MG63 (cell line): ENCODE measurements at regions not wholly inside any gene's neighbourhood (a gene's known extent, or its start where the extent isn't known, plus 50 kb on each side); places are given as distances from the start of the nearest gene placed in this dataset.
A peak's percentile ranks its signal among the peaks of the same experiment; 100 is the strongest.

Experiments used
- DNase-seq: peaks from one replicate; pipeline ENCODE4 v3.0.0-alpha.2; 2020
- H3K27me3 ChIP-seq: fragments of 250-450 bp; sonication (Bioruptor Pico); 2 replicates; pipeline ENCODE4 v1.5.1; 2020; ENCODE audit warnings: mild to moderate bottlenecking, moderate library complexity
- H3K36me3 ChIP-seq: fragments of 250-450 bp; sonication (Bioruptor Pico); 2 replicates; pipeline ENCODE4 v1.5.1; 2020; ENCODE audit warnings: mild to moderate bottlenecking, moderate library complexity
- H3K4me3 ChIP-seq: fragments of 250-450 bp; sonication (Bioruptor Pico); 2 replicates; pipeline ENCODE4 v1.5.1; 2020; ENCODE audit warnings: mild to moderate bottlenecking, moderate library complexity
- H3K9me3 ChIP-seq: fragments of 250-450 bp; sonication (Bioruptor Pico); 2 replicates; pipeline ENCODE4 v1.5.1; 2020; ENCODE audit warnings: mild to moderate bottlenecking, moderate library complexity

GRCh38 chr13:32932376-32932775, 83.8 kb upstream of the KL start:
- no peak for DNase-seq
- H3K4me3 ChIP-seq, result no peak overlapping the region

GRCh38 chr13:32936716-32937115, 79.5 kb upstream of the KL start:
- Histone ChIP-seq H3K36me3 (no peaks in the 10 kb centered on the region), H3K27me3 (no peaks in the 10 kb centered on the region), H3K4me3 (no peak overlapping the region), H3K9me3 (0 out of 2 replicates have a peak, but pooled peaks cover under 1% of the 10 kb centered on the region)
- no peak for DNase-seq

More at GRCh38 chr13:32932376-32932775, 83.8 kb upstream of the KL start:
- Histone ChIP-seq H3K27me3 (no peaks in the 10 kb centered on the region), H3K36me3 (no peaks in the 10 kb centered on the region), H3K9me3 (0 out of 2 replicates have a peak, but pooled peaks cover 6% of the 10 kb centered on the region)

GRCh38 chr13:32938314-32938713, 77.9 kb upstream of the KL start:
- H3K4me3 ChIP-seq, result no peak overlapping the region
- no peak for DNase-seq
- no peaks in the 10 kb centered on the region for H3K27me3 ChIP-seq
- H3K36me3 ChIP-seq, result no peaks in the 10 kb centered on the region
- no peaks in the 10 kb centered on the region for H3K9me3 ChIP-seq

- no peaks in the 10 kb centered on the region for H3K9me3 ChIP-seq
- H3K36me3 ChIP-seq, result no peaks in the 10 kb centered on the region
These were observed 77.3 kb upstream of the KL start for GRCh38 chr13:32938907-32939306.

GRCh38 chr13:32940601-32941000, 75.6 kb upstream of the KL start:
- no peaks in the 10 kb centered on the region for H3K36me3 ChIP-seq
- no peaks in the 10 kb centered on the region for H3K27me3 ChIP-seq
- no peak overlapping the region for H3K4me3 ChIP-seq
- no peaks in the 10 kb centered on the region for H3K9me3 ChIP-seq
- DNase-seq, result peak; percentile 18

More at GRCh38 chr13:32938907-32939306, 77.3 kb upstream of the KL start:
- Histone ChIP-seq H3K27me3 (no peaks in the 10 kb centered on the region), H3K4me3 (no peak overlapping the region)
- DNase-seq, result peak; percentile 25

- H3K36me3 ChIP-seq, result no peaks in the 10 kb centered on the region
- no peak overlapping the region for H3K4me3 ChIP-seq
- H3K9me3 ChIP-seq, result no peaks in the 10 kb centered on the region
- H3K27me3 ChIP-seq, result no peaks in the 10 kb centered on the region
- no peak for DNase-seq
These were observed 74.9 kb upstream of the KL start for GRCh38 chr13:32941368-32941767.

- no peaks in the 10 kb centered on the region for H3K36me3 ChIP-seq
- H3K27me3 ChIP-seq, result no peaks in the 10 kb centered on the region
- no peak overlapping the region for H3K4me3 ChIP-seq
- no peaks in the 10 kb centered on the region for H3K9me3 ChIP-seq
- no peak for DNase-seq
These were observed 69.7 kb upstream of the KL start for GRCh38 chr13:32946558-32946957.

GRCh38 chr13:32947411-32948276, 68.6 kb upstream of the KL start:
- no peak for DNase-seq
- Histone ChIP-seq H3K27me3 (no peaks in the 10 kb centered on the region), H3K4me3 (no peak overlapping the region), H3K9me3 (no peaks in the 10 kb centered on the region), H3K36me3 (no peaks in the 10 kb centered on the region)

GRCh38 chr13:32949820-32950219, 66.4 kb upstream of the KL start:
- no peak for DNase-seq
- no peaks in the 10 kb centered on the region for H3K9me3 ChIP-seq
- H3K27me3 ChIP-seq, result no peaks in the 10 kb centered on the region
- H3K4me3 ChIP-seq, result no peak overlapping the region
- no peaks in the 10 kb centered on the region for H3K36me3 ChIP-seq

- Histone ChIP-seq H3K4me3 (no peak overlapping the region), H3K36me3 (no peaks in the 10 kb centered on the region), H3K27me3 (no peaks in the 10 kb centered on the region), H3K9me3 (no peaks in the 10 kb centered on the region)
- DNase-seq, result no peak
These were observed 64.6 kb upstream of the KL start for GRCh38 chr13:32951580-32951979.

GRCh38 chr13:32955881-32956594, 60.2 kb upstream of the KL start:
- no peaks in the 10 kb centered on the region for H3K9me3 ChIP-seq
- no peaks in the 10 kb centered on the region for H3K27me3 ChIP-seq
- no peak for DNase-seq
- no peak overlapping the region for H3K4me3 ChIP-seq
- H3K36me3 ChIP-seq, result no peaks in the 10 kb centered on the region

GRCh38 chr13:32956595-32956933, 59.7 kb upstream of the KL start:
- no peak overlapping the region for H3K4me3 ChIP-seq
- peak; percentile 15 for DNase-seq

GRCh38 chr13:32960626-32961025, 55.6 kb upstream of the KL start:
- H3K27me3 ChIP-seq, result no peaks in the 10 kb centered on the region
- no peaks in the 10 kb centered on the region for H3K9me3 ChIP-seq
- H3K36me3 ChIP-seq, result no peaks in the 10 kb centered on the region
- H3K4me3 ChIP-seq, result no peak overlapping the region
- no peak for DNase-seq

More at GRCh38 chr13:32956595-32956933, 59.7 kb upstream of the KL start:
- Histone ChIP-seq H3K27me3 (no peaks in the 10 kb centered on the region), H3K9me3 (no peaks in the 10 kb centered on the region), H3K36me3 (no peaks in the 10 kb centered on the region)

GRCh38 chr13:32961724-32962123, 54.5 kb upstream of the KL start:
- H3K4me3 ChIP-seq, result no peak overlapping the region
- no peaks in the 10 kb centered on the region for H3K27me3 ChIP-seq
- no peaks in the 10 kb centered on the region for H3K9me3 ChIP-seq
- no peak for DNase-seq
- no peaks in the 10 kb centered on the region for H3K36me3 ChIP-seq

GRCh38 chr13:32962342-32962741, 53.9 kb upstream of the KL start:
- H3K27me3 ChIP-seq, result no peaks in the 10 kb centered on the region
- no peaks in the 10 kb centered on the region for H3K36me3 ChIP-seq

GRCh38 chr13:32964987-32965386, 51.2 kb upstream of the KL start:
- H3K36me3 ChIP-seq, result no peaks in the 10 kb centered on the region
- no peak for DNase-seq
- H3K4me3 ChIP-seq, result no peak overlapping the region
- no peaks in the 10 kb centered on the region for H3K9me3 ChIP-seq
- no peaks in the 10 kb centered on the region for H3K27me3 ChIP-seq

More at GRCh38 chr13:32962342-32962741, 53.9 kb upstream of the KL start:
- no peak for DNase-seq
- Histone ChIP-seq H3K9me3 (no peaks in the 10 kb centered on the region), H3K4me3 (no peak overlapping the region)
